ENCODE measurements at regions not wholly inside any gene's neighbourhood (a gene's known extent, or its start where the extent isn't known, plus 50 kb on each side); places are given as distances from the start of the nearest gene placed in this dataset.

GRCh38 chr16:29303520-29303919, 103.0 kb downstream of the NPIPB11 start:
- H3K27ac ChIP-seq (ENCODE audit: control insufficient read depth, insufficient read depth): no peak overlapping the region
- no peaks in the 10 kb centered on the region for H3K79me2 ChIP-seq (ENCODE audit: control insufficient read depth, insufficient read depth, low read length)
- SMC1A ChIA-PET (ENCODE audit: uncharacterized antibody, unreplicated experiment): no interaction called here
- no TSS peak for BruUV-seq (replicated peaks)
- intact Hi-C loops (cut with micrococcal nuclease; ENCODE audit: unreplicated experiment) (no loop called here), in situ Hi-C loops (cut with MboI) (no loop called here)
- H3K4me1 ChIP-seq (ENCODE audit: control insufficient read depth, insufficient read depth, low read length): no peaks in the 10 kb centered on the region
- RAD21 ChIA-PET (ENCODE audit: unreplicated experiment): no interaction called here
- no peak overlapping the region for H3K4me3 ChIP-seq
- TF ChIP-seq ZSCAN29 (IDR thresholded peaks at IDR 0.05): no peak
- no peak for TF ChIP-seq ELK1 (IDR thresholded peaks at IDR 0.05; ENCODE audit: low read depth, low read length)
- no peak for TF ChIP-seq NFYB (IDR thresholded peaks at IDR 0.05; ENCODE audit: insufficient read depth, low read depth, low read length)
- H3K9ac ChIP-seq (ENCODE audit: control insufficient read depth, insufficient read depth, low read length): no peak overlapping the region
- H4K20me1 ChIP-seq (ENCODE audit: control insufficient read depth, insufficient read depth): no peaks in the 10 kb centered on the region; the same call in 1 of the 2 replicates
- H3K27me3 ChIP-seq (replicated peaks in 1 of 2; ENCODE audit: control insufficient read depth in 2 of 2, insufficient read depth in 2 of 2, low read length in 1 of 2): no peaks in the 10 kb centered on the region
- FAIRE-seq (no peak), DNase-seq (ENCODE audit: low read depth, low spot score) (no peak), ATAC-seq (no peak)
- WGBS (ENCODE audit: insufficient coverage, insufficient replicate concordance, low lambda C conversion rate, missing lambda C conversion rate): 57% methylated on average over 5 of the region's 5 CpGs
- no peaks in the 10 kb centered on the region for H3K36me3 ChIP-seq (ENCODE audit: control insufficient read depth in 2 of 2, insufficient read depth in 2 of 2, low read length in 1 of 2)
- POLR2A ChIA-PET: no interaction called here
- CTCF ChIA-PET: no interaction called here
- no peak overlapping the region for H3K4me2 ChIP-seq (ENCODE audit: control insufficient read depth, insufficient read depth)
- H2AFZ ChIP-seq (ENCODE audit: control insufficient read depth, low read depth, low read length): no peak overlapping the region
- no peaks in the 10 kb centered on the region for H3K9me3 ChIP-seq (replicated peaks; ENCODE audit: control insufficient read depth, insufficient read depth, low read length)

GRCh38 chr16:29302976-29303375, 103.5 kb downstream of the NPIPB11 start:
- DNase-seq (ENCODE audit: low read depth, low spot score) (no peak), ATAC-seq (no peak), FAIRE-seq (no peak)
- no peaks in the 10 kb centered on the region for H3K9me3 ChIP-seq (replicated peaks; ENCODE audit: control insufficient read depth, insufficient read depth, low read length)
- TF ChIP-seq FOXM1 (IDR thresholded peaks at IDR 0.05; ENCODE audit: low read depth, low read length): no peak
- no peak for TF ChIP-seq YY1 (IDR thresholded peaks at IDR 0.05; ENCODE audit: low read depth, low read length)
- TF ChIP-seq SMARCA5 (IDR thresholded peaks at IDR 0.05): no peak
- no peak for TF ChIP-seq NBN (IDR thresholded peaks at IDR 0.05)
- no peak for TF ChIP-seq POLR2AphosphoS2 (IDR thresholded peaks at IDR 0.05; ENCODE audit: low read depth, low read length)
- no peak for TF ChIP-seq BMI1 (IDR thresholded peaks at IDR 0.05; ENCODE audit: borderline replicate concordance)
- TF ChIP-seq MYB (IDR thresholded peaks at IDR 0.05; ENCODE audit: borderline replicate concordance, low read depth, low read length): no peak
- TF ChIP-seq SREBF2 (IDR thresholded peaks at IDR 0.05; ENCODE audit: low read length): no peak
- TF ChIP-seq HDGF (IDR thresholded peaks at IDR 0.05): no peak
- no peak for TF ChIP-seq ZBED1 (IDR thresholded peaks at IDR 0.05; ENCODE audit: borderline replicate concordance)
- no peak for TF ChIP-seq CREB1 (IDR thresholded peaks at IDR 0.05; ENCODE audit: low read depth)
- no peak for TF ChIP-seq PBX3 (IDR thresholded peaks at IDR 0.05; ENCODE audit: insufficient replicate concordance, low read depth, low read length)
- TF ChIP-seq CHD4 (IDR thresholded peaks at IDR 0.05): no peak
- H4K20me1 ChIP-seq (ENCODE audit: control insufficient read depth, insufficient read depth): no peaks in the 10 kb centered on the region; the same call in 1 of the 2 replicates
- ChIA-PET CTCF (no interaction called here), POLR2A (no interaction called here), SMC1A (ENCODE audit: uncharacterized antibody, unreplicated experiment) (no interaction called here), RAD21 (ENCODE audit: unreplicated experiment) (no interaction called here)
- intact Hi-C loops (cut with micrococcal nuclease; ENCODE audit: unreplicated experiment) (no loop called here), in situ Hi-C loops (cut with MboI) (no loop called here)
- no peak overlapping the region for H3K4me3 ChIP-seq
- WGBS (ENCODE audit: insufficient coverage, insufficient replicate concordance, low lambda C conversion rate, missing lambda C conversion rate): 77% methylated on average over 13 of the region's 13 CpGs
- H3K36me3 ChIP-seq (ENCODE audit: control insufficient read depth in 2 of 2, insufficient read depth in 2 of 2, low read length in 1 of 2): no peaks in the 10 kb centered on the region
- H3K27ac ChIP-seq (ENCODE audit: control insufficient read depth, insufficient read depth): no peak overlapping the region
- no peak overlapping the region for H2AFZ ChIP-seq (ENCODE audit: control insufficient read depth, low read depth, low read length)
- H3K4me1 ChIP-seq (ENCODE audit: control insufficient read depth, insufficient read depth, low read length): no peaks in the 10 kb centered on the region
- no peaks in the 10 kb centered on the region for H3K27me3 ChIP-seq (replicated peaks in 1 of 2; ENCODE audit: control insufficient read depth in 2 of 2, insufficient read depth in 2 of 2, low read length in 1 of 2)
- no TSS peak for BruUV-seq (replicated peaks)
- H3K79me2 ChIP-seq (ENCODE audit: control insufficient read depth, insufficient read depth, low read length): no peaks in the 10 kb centered on the region
- no peak overlapping the region for H3K9ac ChIP-seq (ENCODE audit: control insufficient read depth, insufficient read depth, low read length)
- no peak overlapping the region for H3K4me2 ChIP-seq (ENCODE audit: control insufficient read depth, insufficient read depth)

All from GM12878 (cell line).